Trophoblast cell (in vitro differentiated cells and primary cell): ENCODE measurements at regions not wholly inside any gene's neighbourhood (a gene's known extent, or its start where the extent isn't known, plus 50 kb on each side); places are given as distances from the start of the nearest gene placed in this dataset.
"Not testable (repeated sequence)": the region's sequence is repeated elsewhere in the genome, so short reads cannot be mapped to it uniquely, and the experiment has no call there.

Source experiments
- DNase-seq, 2 donors: peaks; one replicate each; pipeline ENCODE4 v3.0.0-alpha.2; 2016
- H2AFZ ChIP-seq: 2 replicates; pipeline ENCODE4 v1.6.1; 2013; ENCODE audit warnings: low read length, moderate library complexity, mild to moderate bottlenecking; ENCODE audit not compliant: insufficient read depth, poor library complexity
- H2AK5ac ChIP-seq: 2 replicates; pipeline ENCODE4 v1.6.1; 2013; ENCODE audit warnings: mild to moderate bottlenecking, low read length
- H2BK120ac ChIP-seq: 2 replicates; pipeline ENCODE4 v1.6.1; 2013; ENCODE audit warnings: low read length, mild to moderate bottlenecking, moderate library complexity; ENCODE audit not compliant: insufficient read depth, poor library complexity
- H2BK12ac ChIP-seq: 2 replicates; pipeline ENCODE4 v1.6.1; 2013; ENCODE audit warnings: mild to moderate bottlenecking, low read length, moderate library complexity
- H2BK5ac ChIP-seq: 2 replicates; pipeline ENCODE4 v1.6.1; 2013; ENCODE audit warnings: low read length, low read depth, moderate library complexity, mild to moderate bottlenecking; ENCODE audit not compliant: poor library complexity
- H3K14ac ChIP-seq: 2 replicates; pipeline ENCODE4 v1.6.1; 2013; ENCODE audit warnings: mild to moderate bottlenecking, low read length
- H3K18ac ChIP-seq: 2 replicates; pipeline ENCODE4 v1.6.1; 2013; ENCODE audit warnings: mild to moderate bottlenecking, low read length
- H3K23ac ChIP-seq: 2 replicates; pipeline ENCODE4 v1.6.1; 2013; ENCODE audit warnings: low read length
- H3K27ac ChIP-seq: 2 replicates; pipeline ENCODE4 v1.5.1; 2013; ENCODE audit warnings: low read depth, mild to moderate bottlenecking, inconsistent platforms, low read length, moderate library complexity
- H3K27me3 ChIP-seq: 2 replicates; pipeline ENCODE4 v1.6.1; 2013; ENCODE audit warnings: inconsistent platforms, mild to moderate bottlenecking, low read length, moderate library complexity; ENCODE audit not compliant: insufficient read depth
- H3K36me3 ChIP-seq, 2 experiments: 1 replicate in 1 of 2; 2 replicates in 1 of 2; pipeline ENCODE4 v1.6.1; 2013; ENCODE audit warnings: low read length in 2 of 2, mild to moderate bottlenecking in 2 of 2, moderate library complexity in 1 of 2; ENCODE audit not compliant: insufficient read depth in 2 of 2, control insufficient read depth in 1 of 2
- H3K4ac ChIP-seq: 2 replicates; pipeline ENCODE4 v1.6.1; 2013; ENCODE audit warnings: low read depth, mild to moderate bottlenecking, low read length, moderate library complexity
- H3K4me1 ChIP-seq, 2 experiments: 1 replicate in 1 of 2; 2 replicates in 1 of 2; pipeline ENCODE4 v1.6.1; 2013; ENCODE audit warnings: low read length in 2 of 2, mild to moderate bottlenecking in 2 of 2, moderate library complexity in 1 of 2; ENCODE audit not compliant: insufficient read depth in 2 of 2, control insufficient read depth in 1 of 2
- H3K4me2 ChIP-seq: 2 replicates; pipeline ENCODE4 v1.6.1; 2013; ENCODE audit warnings: inconsistent platforms, mild to moderate bottlenecking, low read length, moderate library complexity
- H3K4me3 ChIP-seq: 2 replicates; pipeline ENCODE4 v1.5.1; 2013; ENCODE audit warnings: mild to moderate bottlenecking, low read depth, low read length, inconsistent platforms
- H3K79me1 ChIP-seq: one replicate; pipeline ENCODE4 v1.6.1; 2013; ENCODE audit warnings: low read length
- H3K79me2 ChIP-seq: 2 replicates; pipeline ENCODE4 v1.6.1; 2013; ENCODE audit warnings: low read length, mild to moderate bottlenecking; ENCODE audit not compliant: control insufficient read depth, insufficient read depth, poor library complexity
- H3K9ac ChIP-seq: 2 replicates; pipeline ENCODE4 v1.6.1; 2013; ENCODE audit warnings: mild to moderate bottlenecking, low read length
- H3K9me3 ChIP-seq: 2 replicates; pipeline ENCODE4 v1.6.1; 2013; ENCODE audit warnings: low read depth, mild to moderate bottlenecking, control low read depth, inconsistent platforms, low read length; ENCODE audit not compliant: insufficient read depth
- H4K12ac ChIP-seq: 2 replicates; pipeline ENCODE4 v1.6.1; 2013; ENCODE audit warnings: low read depth, mild to moderate bottlenecking, low read length, moderate library complexity
- H4K8ac ChIP-seq: 2 replicates; pipeline ENCODE4 v1.6.1; 2013; ENCODE audit warnings: low read depth, mild to moderate bottlenecking, low read length, moderate library complexity
- H4K91ac ChIP-seq: one replicate; pipeline ENCODE4 v1.6.1; 2013; ENCODE audit warnings: low read depth, mild to moderate bottlenecking, low read length, moderate library complexity
- WGBS: extraction: QIAGEN DNeasy Blood & Tissue Kit; methylation state at CpG from one replicate; pipeline ENCODE4 v1.1.7; 2013; ENCODE audit warnings: missing lambda C conversion rate; ENCODE audit not compliant: insufficient read length, insufficient coverage; ENCODE audit errors: extremely low coverage; 5-methylcytosine and 5-hydroxymethylcytosine counted together

DNA sequence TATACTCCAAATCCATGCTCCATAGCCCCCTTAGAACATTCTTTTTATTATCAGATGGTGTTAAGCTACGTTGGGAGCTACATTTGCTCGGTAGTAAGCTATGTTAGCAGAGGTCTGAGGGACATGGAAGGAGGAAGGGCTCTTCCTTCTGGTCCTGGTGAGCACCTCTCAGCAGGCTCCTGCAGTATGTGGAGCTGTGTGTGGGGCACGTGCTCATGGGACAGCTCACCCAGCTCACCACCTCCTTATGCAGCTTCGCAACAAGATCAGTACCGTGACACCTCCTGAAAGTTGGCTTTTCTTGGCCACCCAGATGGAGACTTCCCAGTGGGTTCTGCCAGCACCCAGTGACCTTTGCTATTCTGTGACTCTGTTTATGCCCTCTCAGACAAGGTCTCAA is 400.5 kb upstream of the SLC10A2 start:
- H3K4me3 ChIP-seq, result no peak overlapping the region
- H2AK5ac ChIP-seq, result no peak overlapping the region
- H2BK5ac ChIP-seq, result no peak overlapping the region
- no peak overlapping the region for H3K14ac ChIP-seq
- H2BK12ac ChIP-seq, result no peak overlapping the region
- H4K12ac ChIP-seq, result no peak overlapping the region
- no peak overlapping the region for H3K4ac ChIP-seq
- no peak overlapping the region for H4K8ac ChIP-seq
- H3K79me2 ChIP-seq, result no peaks in the 10 kb centered on the region
- H3K9me3 ChIP-seq, result no peaks in the 10 kb centered on the region
- H3K36me3 ChIP-seq, result no peaks in the 10 kb centered on the region
- H3K4me2 ChIP-seq, result no peak overlapping the region
- H3K9ac ChIP-seq, result no peak overlapping the region
- H3K27me3 ChIP-seq, result no peaks in the 10 kb centered on the region
- no peaks in the 10 kb centered on the region for H3K79me1 ChIP-seq
- peaks cover 1 to 3% of the 10 kb centered on the region in 2 experiments for H3K4me1 ChIP-seq
- H3K18ac ChIP-seq, result no peak overlapping the region
- no CpG with 5 or more reads among the region's 5 CpGs for WGBS
- no peak overlapping the region for H3K27ac ChIP-seq
- no peak overlapping the region for H2AFZ ChIP-seq
- H4K91ac ChIP-seq, result no peak overlapping the region
- peak overlapping the region; percentile 13 for H3K23ac ChIP-seq
- DNase-seq, result peak in 1 of 2 donors; percentile 16
- no peak overlapping the region for H2BK120ac ChIP-seq

DNA sequence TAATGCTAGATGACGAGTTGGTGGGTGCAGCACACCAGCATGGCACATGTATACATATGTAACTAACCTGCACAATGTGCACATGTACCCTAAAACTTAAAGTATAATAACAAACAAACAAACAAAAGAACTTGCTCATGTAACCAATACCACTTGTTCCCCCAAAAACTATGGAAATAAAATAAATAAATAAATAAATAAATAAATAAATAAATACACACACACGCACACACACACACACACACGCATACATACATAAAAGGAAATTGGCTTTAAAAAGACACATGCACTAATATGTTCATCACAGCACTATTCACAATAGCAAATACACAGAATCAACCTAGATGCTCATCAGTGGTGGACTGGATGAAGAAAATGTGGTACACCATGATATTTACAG is 394.0 kb upstream of the SLC10A2 start:
- H2BK5ac ChIP-seq, DNase-seq, H3K27me3 ChIP-seq, H3K27ac ChIP-seq, H3K4me1 ChIP-seq, H3K9me3 ChIP-seq, H2AFZ ChIP-seq, H3K18ac ChIP-seq, H3K4me3 ChIP-seq, H2AK5ac ChIP-seq, H2BK120ac ChIP-seq, H3K79me1 ChIP-seq, H3K36me3 ChIP-seq, H3K14ac ChIP-seq, H3K4ac ChIP-seq, H4K8ac ChIP-seq, H3K4me2 ChIP-seq, H4K12ac ChIP-seq, H4K91ac ChIP-seq, H3K23ac ChIP-seq, H3K9ac ChIP-seq, H3K79me2 ChIP-seq, H2BK12ac ChIP-seq: not testable (repeated sequence)
- no CpG with 5 or more reads among the region's 3 CpGs for WGBS

DNA sequence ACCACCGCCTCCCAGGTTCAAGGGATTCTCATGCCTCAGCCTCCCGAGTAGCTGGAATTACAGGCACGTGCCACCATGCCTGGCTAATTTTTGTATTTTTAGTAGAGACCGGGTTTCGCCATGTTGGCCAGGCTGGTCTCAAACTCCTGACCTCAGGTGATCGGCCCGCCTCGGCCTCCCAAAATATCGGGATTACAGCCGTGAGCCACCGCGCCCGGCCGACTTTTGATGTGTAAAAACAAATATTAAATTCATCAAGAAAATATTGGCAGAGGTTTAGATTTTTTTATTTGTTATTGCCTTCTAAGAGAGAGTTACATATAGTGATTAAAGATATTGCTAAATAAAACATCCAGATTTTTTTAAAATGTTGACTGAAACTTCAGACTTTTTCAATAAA is 390.8 kb upstream of the SLC10A2 start:
- not testable (repeated sequence) for H3K36me3 ChIP-seq, H3K9me3 ChIP-seq, H3K79me1 ChIP-seq, H3K27me3 ChIP-seq, H3K4ac ChIP-seq, H3K23ac ChIP-seq, H3K18ac ChIP-seq, DNase-seq, H3K4me1 ChIP-seq, H3K14ac ChIP-seq, H3K4me3 ChIP-seq, H4K91ac ChIP-seq, H2AK5ac ChIP-seq, H2BK12ac ChIP-seq, H3K4me2 ChIP-seq, H2AFZ ChIP-seq, H2BK120ac ChIP-seq, H4K12ac ChIP-seq, H3K9ac ChIP-seq, H2BK5ac ChIP-seq, H3K79me2 ChIP-seq, H4K8ac ChIP-seq, H3K27ac ChIP-seq
- no CpG with 5 or more reads among the region's 14 CpGs for WGBS

DNA sequence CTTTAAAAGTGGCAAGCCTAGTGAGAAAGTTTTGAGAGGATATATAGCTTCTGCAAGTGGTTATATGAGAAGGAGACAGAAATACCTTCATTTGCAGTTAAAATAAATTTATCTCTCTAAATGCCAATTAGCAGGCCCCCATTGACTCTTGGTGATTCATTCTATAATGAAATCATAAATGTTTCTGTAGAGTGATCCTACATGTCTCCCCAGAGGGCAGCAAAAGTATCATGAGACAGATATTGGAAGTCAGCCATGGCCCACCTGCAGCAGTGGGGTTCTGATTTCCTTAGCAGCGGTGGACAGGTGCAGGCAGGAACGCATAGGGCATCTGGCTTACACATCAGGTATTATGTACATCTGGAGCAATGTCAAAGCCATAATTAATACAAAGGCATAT is 385.4 kb upstream of the SLC10A2 start:
- H2BK120ac ChIP-seq, result no peak overlapping the region
- no peak overlapping the region for H4K8ac ChIP-seq
- no peaks in the 10 kb centered on the region for H3K4me1 ChIP-seq
- no peaks in the 10 kb centered on the region for H3K27me3 ChIP-seq
- H2BK12ac ChIP-seq, result no peak overlapping the region
- no peak overlapping the region for H3K14ac ChIP-seq
- H3K4me3 ChIP-seq, result no peak overlapping the region
- H3K27ac ChIP-seq, result no peak overlapping the region
- no peak overlapping the region for H3K18ac ChIP-seq
- no peak overlapping the region for H2BK5ac ChIP-seq
- no peaks in the 10 kb centered on the region for H3K36me3 ChIP-seq
- no peaks in the 10 kb centered on the region for H3K79me2 ChIP-seq
- no peak overlapping the region for H3K9ac ChIP-seq
- no peaks in the 10 kb centered on the region for H3K9me3 ChIP-seq
- H3K79me1 ChIP-seq, result no peaks in the 10 kb centered on the region
- no peak overlapping the region for H2AFZ ChIP-seq
- no CpG with 5 or more reads among the region's 2 CpGs for WGBS
- DNase-seq, result no peak
- no peak overlapping the region for H3K4ac ChIP-seq
- H3K23ac ChIP-seq, result no peak overlapping the region
- H4K91ac ChIP-seq, result no peak overlapping the region
- H3K4me2 ChIP-seq, result no peak overlapping the region
- no peak overlapping the region for H2AK5ac ChIP-seq
- no peak overlapping the region for H4K12ac ChIP-seq
